ENCODE measurements at regions not wholly inside any gene's neighbourhood (a gene's known extent, or its start where the extent isn't known, plus 50 kb on each side); places are given as distances from the start of the nearest gene placed in this dataset.

DNA sequence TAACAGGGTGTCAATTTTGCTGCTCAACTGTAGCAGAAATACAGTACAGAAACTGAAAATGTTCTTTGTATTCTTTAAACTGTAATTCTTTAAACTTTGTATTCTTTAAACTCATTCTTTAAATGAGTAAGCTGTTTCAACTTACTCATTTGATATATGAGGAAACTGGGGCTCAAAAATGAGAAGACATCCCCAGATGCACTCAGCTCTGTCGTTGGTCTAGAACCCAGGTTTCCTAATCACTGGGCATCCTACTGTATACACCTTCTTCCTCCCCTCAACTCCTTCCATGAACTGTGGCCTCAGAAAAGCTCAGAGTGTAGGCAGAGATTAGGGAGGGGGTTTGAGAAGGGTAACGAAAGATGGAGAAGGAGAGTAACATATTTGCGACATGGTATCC, 136.5 kb upstream of the MAST4 start:
- no peak for TF ChIP-seq POLR2A (IDR thresholded peaks at IDR 0.05)
- TF ChIP-seq, protein P1, sequence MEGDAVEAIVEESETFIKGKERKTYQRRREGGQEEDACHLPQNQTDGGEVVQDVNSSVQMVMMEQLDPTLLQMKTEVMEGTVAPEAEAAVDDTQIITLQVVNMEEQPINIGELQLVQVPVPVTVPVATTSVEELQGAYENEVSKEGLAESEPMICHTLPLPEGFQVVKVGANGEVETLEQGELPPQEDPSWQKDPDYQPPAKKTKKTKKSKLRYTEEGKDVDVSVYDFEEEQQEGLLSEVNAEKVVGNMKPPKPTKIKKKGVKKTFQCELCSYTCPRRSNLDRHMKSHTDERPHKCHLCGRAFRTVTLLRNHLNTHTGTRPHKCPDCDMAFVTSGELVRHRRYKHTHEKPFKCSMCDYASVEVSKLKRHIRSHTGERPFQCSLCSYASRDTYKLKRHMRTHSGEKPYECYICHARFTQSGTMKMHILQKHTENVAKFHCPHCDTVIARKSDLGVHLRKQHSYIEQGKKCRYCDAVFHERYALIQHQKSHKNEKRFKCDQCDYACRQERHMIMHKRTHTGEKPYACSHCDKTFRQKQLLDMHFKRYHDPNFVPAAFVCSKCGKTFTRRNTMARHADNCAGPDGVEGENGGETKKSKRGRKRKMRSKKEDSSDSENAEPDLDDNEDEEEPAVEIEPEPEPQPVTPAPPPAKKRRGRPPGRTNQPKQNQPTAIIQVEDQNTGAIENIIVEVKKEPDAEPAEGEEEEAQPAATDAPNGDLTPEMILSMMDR (IDR thresholded peaks at IDR 0.05): no peak
